T1000 (cell line): ENCODE measurements at regions not wholly inside any gene's neighbourhood (a gene's known extent, or its start where the extent isn't known, plus 50 kb on each side); places are given as distances from the start of the nearest gene placed in this dataset.

ENCODE experiments used
- DNase-seq: peaks from one replicate; lab custom pipeline; 2025; ENCODE audit warnings: mixed read lengths; lab: John Stamatoyannopoulos, UW

- no peak for DNase-seq
Observed at GRCh38 chr2:29974086-29974485, 52.7 kb upstream of the ALK start.

- DNase-seq = no peak
Observed at GRCh38 chr2:29977284-29977683, 55.9 kb upstream of the ALK start.

- DNase-seq = no peak
Observed at GRCh38 chr2:29981402-29981801, 60.0 kb upstream of the ALK start.

DNA sequence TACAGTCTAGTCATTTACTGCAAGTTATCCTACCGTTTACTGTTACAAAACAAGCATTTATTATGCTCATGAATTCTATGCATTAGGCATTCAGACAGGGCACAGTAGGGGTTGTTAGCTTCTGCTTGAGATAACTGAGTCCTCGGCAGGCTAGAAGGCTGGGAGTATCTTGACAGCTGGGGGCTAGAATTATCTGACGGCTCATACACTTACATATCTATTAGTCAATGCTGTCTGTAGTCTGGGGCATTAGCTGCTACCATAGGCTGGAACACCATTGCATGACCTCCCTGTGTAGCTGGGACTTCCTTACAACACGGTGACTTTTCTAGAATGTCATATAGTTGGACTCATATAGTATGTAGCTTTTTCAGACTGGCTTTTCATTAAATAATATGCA, 61.9 kb upstream of the ALK start:
- no peak for DNase-seq

DNA sequence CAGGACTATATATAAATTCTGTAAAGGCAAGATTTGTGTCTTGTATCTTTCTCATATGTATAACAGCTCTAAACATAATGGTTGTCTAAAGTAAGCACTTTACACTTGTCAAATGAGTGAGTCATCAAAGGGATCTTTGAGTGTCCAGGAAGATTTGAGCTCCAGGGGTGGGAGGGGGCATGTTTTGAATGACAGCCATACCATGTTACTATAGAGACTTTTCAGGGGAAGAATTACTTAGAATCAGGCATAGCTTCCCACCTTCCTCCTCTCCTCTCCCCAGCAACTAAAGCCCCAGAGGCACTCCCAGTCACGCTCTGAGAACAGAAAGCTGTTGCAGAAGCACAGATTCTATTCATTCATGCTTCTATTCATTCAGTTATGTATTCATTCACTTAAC, 65.8 kb upstream of the ALK start:
- DNase-seq = no peak

DNA sequence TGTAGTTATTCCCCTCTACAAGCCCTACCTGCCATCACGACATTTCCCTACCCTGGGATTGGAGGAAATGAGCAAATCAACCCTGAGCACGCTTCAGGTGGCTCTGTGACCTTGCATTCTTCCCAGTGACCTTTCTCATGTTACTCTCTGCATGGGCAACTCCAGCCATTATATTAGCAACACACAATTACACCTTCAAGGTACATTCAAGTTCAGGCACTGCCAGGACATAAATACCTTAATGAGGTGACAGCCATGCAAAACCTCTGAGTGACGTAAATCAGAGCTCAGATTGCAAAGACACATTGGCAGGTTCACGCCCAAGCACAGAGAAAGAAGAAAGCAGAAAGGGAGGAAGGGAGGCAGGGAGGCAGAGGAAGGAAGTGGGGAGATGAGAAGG, 68.7 kb upstream of the ALK start:
- DNase-seq = no peak

DNA sequence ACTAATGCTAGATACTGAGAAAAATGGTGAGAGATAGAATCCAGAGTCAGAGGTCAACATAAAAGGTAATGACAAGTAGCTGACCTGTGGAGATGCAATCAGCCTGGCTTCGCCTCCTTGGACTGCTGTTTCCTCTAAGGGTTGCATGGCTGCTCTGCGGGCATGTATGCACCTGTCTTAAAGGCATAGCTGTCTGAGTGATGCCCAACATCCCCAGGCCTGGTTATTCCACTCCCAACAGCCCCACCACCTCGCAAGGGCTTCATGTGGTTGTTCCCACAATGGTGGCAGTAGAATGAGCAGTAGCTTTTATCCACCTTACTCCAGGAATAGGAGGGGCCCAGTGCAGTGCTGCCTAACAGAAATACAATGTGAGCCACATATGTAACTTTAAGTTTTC, 69.7 kb upstream of the ALK start:
- DNase-seq = no peak

GRCh38 chr2:29995241-29995640, 73.9 kb upstream of the ALK start:
- no peak for DNase-seq

DNA sequence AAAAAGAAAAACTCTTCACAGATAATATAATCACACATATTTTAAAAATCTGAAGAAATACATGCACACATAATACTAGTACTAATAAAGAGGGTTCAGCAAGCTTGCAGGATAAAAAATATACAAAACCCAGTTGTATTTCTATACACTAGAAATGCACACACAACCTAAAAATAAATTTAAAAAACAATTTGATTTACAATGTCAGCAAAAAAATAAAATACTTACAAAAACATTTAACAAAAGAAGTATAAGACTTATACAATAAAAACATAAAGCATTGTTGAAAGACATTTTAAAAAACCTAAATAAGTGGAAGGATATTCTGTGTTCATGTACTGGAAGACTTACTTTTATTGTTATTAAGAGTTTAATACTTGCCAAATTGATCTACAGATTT, 81.7 kb upstream of the ALK start:
- no peak for DNase-seq

GRCh38 chr2:30022444-30023071, 101.2 kb upstream of the ALK start:
- no peak for DNase-seq

DNA sequence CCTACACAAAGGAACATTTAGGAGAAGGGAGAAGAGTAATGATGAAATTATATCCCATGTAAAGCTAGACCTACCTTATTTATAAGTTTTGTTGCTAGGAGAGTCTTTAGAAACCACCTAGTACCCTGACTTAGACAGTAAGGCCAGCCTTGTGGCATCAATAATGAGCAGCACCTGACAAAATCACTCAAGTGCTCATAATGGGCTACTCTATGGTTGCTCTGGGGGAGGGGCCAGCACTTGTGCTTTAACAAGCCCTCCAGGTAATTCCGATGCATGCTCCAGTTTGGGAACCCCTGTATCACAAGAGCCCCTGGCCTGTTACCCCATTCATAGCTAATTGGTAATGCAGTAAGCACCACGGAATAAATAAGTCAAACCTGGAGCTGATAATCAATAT, 102.9 kb upstream of the ALK start:
- no peak for DNase-seq

DNA sequence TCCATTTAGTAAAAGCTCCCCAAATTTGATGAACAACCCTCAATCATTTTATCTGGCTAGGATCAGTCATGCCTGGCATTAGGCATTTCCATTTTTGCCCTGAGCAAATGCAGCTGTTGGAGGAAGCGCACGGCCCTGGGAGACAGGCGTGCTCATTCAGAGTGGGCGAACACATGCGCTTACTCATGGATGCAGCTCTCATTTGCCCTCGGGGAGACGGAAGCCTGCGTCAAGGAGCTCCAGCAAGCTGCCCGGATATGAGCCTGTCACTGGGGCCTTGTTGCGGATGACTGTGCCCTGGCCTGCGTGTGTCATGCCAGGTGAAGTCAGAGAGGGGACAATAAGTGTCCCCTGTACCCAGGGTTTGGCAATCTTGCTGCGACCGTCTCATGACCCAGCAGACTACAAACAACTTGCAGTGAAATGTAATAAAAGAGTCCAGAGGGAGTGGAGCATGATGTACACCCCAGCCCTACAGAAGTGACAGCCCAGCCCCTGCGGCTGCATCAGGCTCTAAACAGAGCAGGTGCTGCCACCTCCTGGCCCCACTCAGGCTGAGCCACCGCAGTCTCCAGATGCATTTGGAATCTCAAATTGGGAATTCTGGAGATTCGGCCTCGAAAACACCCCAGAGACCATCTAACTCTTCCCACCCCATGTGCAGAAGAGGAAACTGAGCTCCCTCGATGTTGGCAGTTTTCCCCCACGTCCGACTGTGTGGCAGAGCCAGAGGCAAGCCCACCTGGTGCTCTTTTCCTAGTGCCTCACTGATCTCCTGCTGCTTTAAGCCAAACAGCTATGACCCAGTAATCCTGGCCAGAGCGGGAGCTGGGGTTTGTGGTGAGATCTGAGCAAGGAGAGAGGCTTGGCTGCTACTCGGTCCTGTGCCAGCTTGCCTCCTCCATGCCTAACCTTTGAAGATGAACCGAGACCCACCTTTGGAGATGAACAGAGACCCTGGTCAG, 105.0 kb upstream of the ALK start:
- DNase-seq = peak; percentile 13

GRCh38 chr2:30029804-30030203, 108.4 kb upstream of the ALK start:
- no peak for DNase-seq

DNA sequence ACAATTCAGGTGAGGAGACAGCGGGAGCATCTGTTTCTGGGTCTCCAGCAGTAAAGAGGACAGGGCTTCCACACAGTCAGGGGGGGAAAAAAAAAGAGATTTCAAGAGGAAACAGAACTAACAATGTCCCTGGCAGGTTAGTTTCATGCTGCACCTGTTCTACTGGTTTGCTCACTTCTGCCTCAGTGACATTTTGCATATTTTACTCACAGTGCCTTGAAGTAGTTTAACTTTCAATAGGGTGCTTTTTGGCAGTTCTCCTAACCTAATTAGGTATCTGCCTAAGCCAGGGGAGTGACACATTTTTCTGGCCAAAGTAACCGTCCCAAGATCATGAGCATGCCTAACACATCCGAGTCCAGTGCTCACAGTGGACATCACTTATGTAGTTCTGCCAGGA, 109.0 kb upstream of the ALK start:
- no peak for DNase-seq

GRCh38 chr2:30031184-30031583, 109.8 kb upstream of the ALK start:
- DNase-seq = no peak

- no peak for DNase-seq
Observed at GRCh38 chr2:30034052-30034775, 112.6 kb upstream of the YPEL5 start.

DNA sequence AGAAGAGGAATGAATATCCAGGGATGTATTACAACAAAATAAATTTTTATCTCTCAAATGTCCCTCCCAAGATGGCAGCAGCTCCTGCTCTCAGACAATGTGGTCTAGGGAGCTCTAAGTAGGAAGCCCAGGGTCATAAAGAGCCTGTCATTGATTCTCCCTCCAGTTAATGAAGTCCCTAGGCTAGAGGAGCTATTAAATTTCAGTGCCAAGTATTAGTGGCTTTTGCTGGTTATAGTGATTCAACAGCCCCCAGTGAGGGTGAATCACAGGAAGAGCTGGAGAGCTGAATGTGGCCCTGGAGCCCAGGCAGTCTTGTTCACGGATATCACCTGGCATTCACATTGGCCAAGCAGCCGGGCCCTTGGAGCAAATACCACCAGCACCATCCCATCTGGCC, 109.8 kb upstream of the YPEL5 start:
- no peak for DNase-seq

GRCh38 chr2:30038419-30038818, 108.4 kb upstream of the YPEL5 start:
- DNase-seq = no peak

DNA sequence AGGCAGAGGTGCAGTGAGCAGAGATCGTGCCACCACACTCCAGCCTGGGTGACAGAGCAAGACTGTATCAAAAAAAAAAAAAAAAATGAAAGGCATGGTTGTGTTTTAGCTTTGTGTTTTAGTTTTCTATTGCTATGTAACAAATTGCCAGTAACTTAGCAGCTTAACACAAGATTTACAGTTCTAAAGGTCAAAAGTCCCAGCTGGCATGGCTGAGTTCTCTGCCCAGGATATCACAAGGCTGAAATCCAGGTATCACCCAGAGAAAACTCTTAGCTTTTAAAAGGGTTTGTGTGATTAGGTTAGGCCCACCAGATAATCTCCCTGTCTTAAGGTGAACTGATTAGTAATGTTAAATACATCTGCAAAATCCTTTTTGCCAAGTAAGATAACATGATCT, 107.7 kb upstream of the YPEL5 start:
- DNase-seq = no peak

GRCh38 chr2:30040147-30040546, 106.7 kb upstream of the YPEL5 start:
- no peak for DNase-seq

GRCh38 chr2:30041884-30042283, 104.9 kb upstream of the YPEL5 start:
- DNase-seq = no peak

DNA sequence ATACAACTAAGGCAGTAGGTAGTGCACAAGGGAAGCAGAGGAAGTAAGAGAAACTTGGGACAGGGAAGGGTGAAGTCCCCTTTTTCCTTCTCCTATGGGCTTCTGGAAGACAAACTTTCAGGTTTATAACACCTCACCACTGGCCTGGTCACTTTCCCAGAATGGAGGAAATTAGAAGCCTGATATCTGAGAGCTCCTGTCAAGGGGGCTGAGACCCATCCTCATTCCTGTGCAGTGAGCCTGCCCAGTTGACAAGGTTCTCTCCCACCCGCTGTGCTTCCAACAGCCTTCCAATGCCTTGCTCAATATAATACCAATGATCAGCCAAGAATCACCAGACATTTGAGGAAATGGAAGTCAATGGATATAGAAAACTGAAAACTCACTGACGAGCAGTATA, 100.4 kb upstream of the YPEL5 start:
- DNase-seq = no peak

- DNase-seq = no peak
Observed at GRCh38 chr2:30046979-30047378, 99.8 kb upstream of the YPEL5 start.
